CD4-positive, alpha-beta T cell (primary cell): ENCODE measurements at regions not wholly inside any gene's neighbourhood (a gene's known extent, or its start where the extent isn't known, plus 50 kb on each side); places are given as distances from the start of the nearest gene placed in this dataset.

ENCODE experiments used
- ATAC-seq: fragments of 200-7000 bp; cut with Tn5 transposase; one replicate; pipeline ENCODE4 v1.10.0; 2022; ENCODE audit warnings: mild to moderate bottlenecking; ENCODE audit not compliant: poor library complexity
- CTCF ChIA-PET: fragments of 350-600 bp; sonication (Branson Sonifier 250); formaldehyde crosslinking; loops from one replicate; lab custom pipeline; 2021; ENCODE audit warnings: antibody characterized with exemption, inconsistent platforms; lab: Charles Lee
- POLR2A ChIA-PET: fragments of 350-600 bp; sonication (Branson Sonifier 250); formaldehyde crosslinking; loops from one replicate; lab custom pipeline; 2021; ENCODE audit warnings: antibody characterized with exemption, inconsistent platforms; lab: Charles Lee
- DNase-seq, 14 experiments: peaks; one replicate each; pipeline ENCODE4 v3.0.0-alpha.2; 2013 to 2020; ENCODE audit warnings: mixed read lengths in 2 of 14
- H3K27ac ChIP-seq, 2 donors: one replicate each; pipeline versions ENCODE4 v1.5.1 to v1.7.0; 2013; ENCODE audit warnings: low read length in 2 of 2, low read depth in 1 of 2, mild to moderate bottlenecking in 1 of 2
- H3K27me3 ChIP-seq, 2 experiments: 1 replicate in 1 of 2; 2 replicates in 1 of 2; pipeline versions ENCODE4 v1.6.1 to v1.7.0; 2013; ENCODE audit warnings: low read length in 2 of 2, control low read depth in 1 of 2, mild to moderate bottlenecking in 1 of 2, moderate library complexity in 1 of 2; ENCODE audit not compliant: insufficient read depth in 2 of 2, control insufficient read depth in 1 of 2
- H3K36me3 ChIP-seq: one replicate; pipeline ENCODE4 v1.6.1; 2013; ENCODE audit warnings: low read length, control low read depth; ENCODE audit not compliant: insufficient read depth
- H3K4me1 ChIP-seq: one replicate; pipeline ENCODE4 v1.6.1; 2013; ENCODE audit warnings: low read length, control low read depth; ENCODE audit not compliant: insufficient read depth
- H3K4me3 ChIP-seq: one replicate; pipeline ENCODE4 v1.5.1; 2013; ENCODE audit warnings: mild to moderate bottlenecking, low read length, moderate library complexity
- H3K9me3 ChIP-seq, 2 experiments: 1 replicate in 1 of 2; 2 replicates in 1 of 2; pipeline versions ENCODE4 v1.6.1 to v1.7.0; 2013; ENCODE audit warnings: low read length in 2 of 2, mild to moderate bottlenecking in 2 of 2, control low read depth in 1 of 2, moderate library complexity in 1 of 2; ENCODE audit not compliant: control insufficient read depth in 1 of 2, insufficient read depth in 1 of 2
- H3K27ac Mint-ChIP-seq: one replicate; pipeline ENCODE4 v1.8.0; 2020; ENCODE audit warnings: mixed read lengths
- H3K27me3 Mint-ChIP-seq: one replicate; pipeline ENCODE4 v1.8.0; 2021; ENCODE audit warnings: mixed read lengths
- H3K36me3 Mint-ChIP-seq: one replicate; pipeline ENCODE4 v1.8.0; 2021; ENCODE audit warnings: low read depth, mixed read lengths
- H3K4me1 Mint-ChIP-seq: one replicate; pipeline ENCODE4 v1.8.0; 2021; ENCODE audit warnings: low read depth, mixed read lengths
- H3K4me3 Mint-ChIP-seq: one replicate; pipeline ENCODE4 v1.8.0; 2020; ENCODE audit warnings: mild to moderate bottlenecking, mixed read lengths
- H3K9me3 Mint-ChIP-seq: one replicate; pipeline ENCODE4 v1.8.0; 2020; ENCODE audit warnings: mixed read lengths
- intact Hi-C, 2 experiments: fragments of 100-400 bp; cut with DNase I in 1 of 2; cut with micrococcal nuclease in 1 of 2; formaldehyde crosslinking; loops; one replicate each; pipeline versions ENCODE4 v1.15.1 to v1.9.0; 2023 to 2025; cut with DNase I, micrococcal nuclease
- TF ChIP-seq, protein P1 (sequence below): fragments of 200-600 bp; IDR thresholded peaks from one replicate; pipeline ENCODE4 v1.8.0; 2022; ENCODE audit warnings: antibody characterized with exemption, mild to moderate bottlenecking

GRCh38 chr5:3862906-3863305, 267.3 kb downstream of the IRX1 start:
- H3K9me3 ChIP-seq = peaks cover 0 to 28% of the 10 kb centered on the region in 2 experiments
- CTCF ChIA-PET = no interaction called here
- no peaks in the 10 kb centered on the region for H3K36me3 ChIP-seq
- Mint-ChIP-seq H3K4me3 (no peak overlapping the region), H3K9me3 (peaks cover 3% of the 10 kb centered on the region), H3K4me1 (no peaks in the 10 kb centered on the region), H3K36me3 (no peaks in the 10 kb centered on the region), H3K27ac (no peak overlapping the region), H3K27me3 (no peaks in the 10 kb centered on the region)
- no peak for ATAC-seq
- no peak overlapping the region for H3K27ac ChIP-seq
- no peaks in the 10 kb centered on the region for H3K4me1 ChIP-seq
- intact Hi-C loops = no loop called here
- POLR2A ChIA-PET = no interaction called here
- no peak overlapping the region for H3K4me3 ChIP-seq
- TF ChIP-seq, protein P1, sequence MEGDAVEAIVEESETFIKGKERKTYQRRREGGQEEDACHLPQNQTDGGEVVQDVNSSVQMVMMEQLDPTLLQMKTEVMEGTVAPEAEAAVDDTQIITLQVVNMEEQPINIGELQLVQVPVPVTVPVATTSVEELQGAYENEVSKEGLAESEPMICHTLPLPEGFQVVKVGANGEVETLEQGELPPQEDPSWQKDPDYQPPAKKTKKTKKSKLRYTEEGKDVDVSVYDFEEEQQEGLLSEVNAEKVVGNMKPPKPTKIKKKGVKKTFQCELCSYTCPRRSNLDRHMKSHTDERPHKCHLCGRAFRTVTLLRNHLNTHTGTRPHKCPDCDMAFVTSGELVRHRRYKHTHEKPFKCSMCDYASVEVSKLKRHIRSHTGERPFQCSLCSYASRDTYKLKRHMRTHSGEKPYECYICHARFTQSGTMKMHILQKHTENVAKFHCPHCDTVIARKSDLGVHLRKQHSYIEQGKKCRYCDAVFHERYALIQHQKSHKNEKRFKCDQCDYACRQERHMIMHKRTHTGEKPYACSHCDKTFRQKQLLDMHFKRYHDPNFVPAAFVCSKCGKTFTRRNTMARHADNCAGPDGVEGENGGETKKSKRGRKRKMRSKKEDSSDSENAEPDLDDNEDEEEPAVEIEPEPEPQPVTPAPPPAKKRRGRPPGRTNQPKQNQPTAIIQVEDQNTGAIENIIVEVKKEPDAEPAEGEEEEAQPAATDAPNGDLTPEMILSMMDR = no peak
- no peaks in the 10 kb centered on the region for H3K27me3 ChIP-seq
- no peak for DNase-seq

DNA sequence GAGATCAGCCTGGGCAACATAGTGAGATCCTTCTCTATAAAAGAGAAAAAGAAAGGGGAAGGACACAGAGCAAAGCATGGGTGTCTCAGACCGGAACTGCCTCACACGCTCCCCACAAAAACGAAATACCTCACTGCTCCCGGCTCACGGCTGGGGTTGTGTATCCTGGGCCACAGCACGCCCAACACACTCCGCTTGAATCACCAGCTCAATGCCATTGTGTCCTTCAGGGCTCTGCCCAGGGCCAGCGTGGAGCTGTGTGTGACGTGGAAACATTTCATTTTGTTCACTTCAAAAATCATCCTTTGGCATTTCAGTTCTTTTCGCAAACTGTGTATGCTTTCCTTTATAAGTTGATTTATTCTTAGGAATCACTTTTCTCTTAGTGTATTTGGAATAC, 279.5 kb downstream of the IRX1 start:
- no peak overlapping the region for H3K27ac ChIP-seq
- H3K9me3 Mint-ChIP-seq = peaks cover 2% of the 10 kb centered on the region
- intact Hi-C loops = no loop called here
- no peaks in the 10 kb centered on the region for H3K36me3 Mint-ChIP-seq
- H3K9me3 ChIP-seq = peaks cover 7 to 18% of the 10 kb centered on the region in 2 experiments
- TF ChIP-seq, protein P1 = no peak
- no peak overlapping the region for H3K27ac Mint-ChIP-seq
- H3K4me3 Mint-ChIP-seq = no peak overlapping the region
- DNase-seq = no peak
- H3K27me3 Mint-ChIP-seq = no peaks in the 10 kb centered on the region
- no peak for ATAC-seq
- ChIA-PET POLR2A (no interaction called here), CTCF (no interaction called here)
- H3K27me3 ChIP-seq = no peaks in the 10 kb centered on the region
- no peak overlapping the region for H3K4me3 ChIP-seq
- no peaks in the 10 kb centered on the region for H3K36me3 ChIP-seq
- H3K4me1 Mint-ChIP-seq = no peaks in the 10 kb centered on the region
- H3K4me1 ChIP-seq = no peaks in the 10 kb centered on the region

GRCh38 chr5:3878267-3878666, 282.6 kb downstream of the IRX1 start:
- no peak for ATAC-seq
- TF ChIP-seq, protein P1 = no peak
- no peaks in the 10 kb centered on the region for H3K4me1 Mint-ChIP-seq

More at GRCh38 chr5:3878267-3878666, 282.6 kb downstream of the IRX1 start:
- H3K4me3 ChIP-seq = no peak overlapping the region
- no peaks in the 10 kb centered on the region for H3K36me3 ChIP-seq
- H3K27me3 Mint-ChIP-seq = no peaks in the 10 kb centered on the region
- no peak overlapping the region for H3K27ac Mint-ChIP-seq
- no peaks in the 10 kb centered on the region for H3K36me3 Mint-ChIP-seq
- ChIA-PET CTCF (no interaction called here), POLR2A (no interaction called here)
- H3K9me3 Mint-ChIP-seq = peaks cover 2% of the 10 kb centered on the region
- H3K27ac ChIP-seq = no peak overlapping the region
- peaks cover 7 to 33% of the 10 kb centered on the region in 2 experiments for H3K9me3 ChIP-seq
- intact Hi-C loops = no loop called here
- no peaks in the 10 kb centered on the region for H3K27me3 ChIP-seq
- H3K4me3 Mint-ChIP-seq = no peak overlapping the region
- DNase-seq = no peak
- H3K4me1 ChIP-seq = no peaks in the 10 kb centered on the region
